ENCODE measurements at regions not wholly inside any gene's neighbourhood (a gene's known extent, or its start where the extent isn't known, plus 50 kb on each side); places are given as distances from the start of the nearest gene placed in this dataset.

DNA sequence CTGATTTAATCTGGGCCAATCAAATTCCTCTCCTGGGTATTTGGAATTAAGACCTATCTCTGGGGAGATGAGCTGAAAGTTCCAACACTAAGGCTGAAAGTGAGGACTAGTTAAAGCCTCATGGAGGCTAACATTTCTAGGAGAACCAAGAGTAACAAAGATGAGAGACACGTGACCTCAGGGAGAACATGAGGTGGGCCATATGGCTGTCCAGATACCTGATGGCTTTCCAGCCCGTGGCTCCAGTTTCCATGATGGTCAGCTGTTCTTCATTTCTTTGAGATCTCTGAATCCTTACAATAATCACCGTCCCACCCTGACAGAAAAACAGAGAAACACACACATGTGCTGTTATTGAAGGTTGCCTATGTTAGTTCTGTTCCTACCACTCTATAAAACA lies 66.1 kb downstream of the LEPR start:
- H3K9me3 Mint-ChIP-seq: no peaks in the 10 kb centered on the region
- no peaks in the 10 kb centered on the region for H3K4me1 Mint-ChIP-seq (ENCODE audit: low read depth)
- intact Hi-C loops (cut with micrococcal nuclease): no loop called here
- H3K36me3 Mint-ChIP-seq (ENCODE audit: low read depth): no peaks in the 10 kb centered on the region
- peaks cover 4% of the 10 kb centered on the region for H3K27me3 Mint-ChIP-seq (ENCODE audit: insufficient read depth)
- DNase-seq (ENCODE audit: low spot score): no peak
- no peak overlapping the region for H3K4me3 Mint-ChIP-seq
- no peak overlapping the region for H3K27ac Mint-ChIP-seq

GRCh38 chr1:65489481-65489880 lies 69.0 kb downstream of the LEPR start:
- intact Hi-C loops (cut with micrococcal nuclease): no loop called here
- no peak for DNase-seq (ENCODE audit: low spot score)

GRCh38 chr1:65490231-65491009 lies 70.0 kb downstream of the LEPR start:
- H3K27ac Mint-ChIP-seq: no peak overlapping the region
- no peak for DNase-seq (ENCODE audit: low spot score)
- no peaks in the 10 kb centered on the region for H3K9me3 Mint-ChIP-seq
- H3K36me3 Mint-ChIP-seq (ENCODE audit: low read depth): no peaks in the 10 kb centered on the region
- intact Hi-C loops (cut with micrococcal nuclease): no loop called here
- H3K27me3 Mint-ChIP-seq (ENCODE audit: insufficient read depth): peaks cover 6% of the 10 kb centered on the region
- no peaks in the 10 kb centered on the region for H3K4me1 Mint-ChIP-seq (ENCODE audit: low read depth)
- no peak overlapping the region for H3K4me3 Mint-ChIP-seq

More at GRCh38 chr1:65489481-65489880, 69.0 kb downstream of the LEPR start:
- H3K27me3 Mint-ChIP-seq (ENCODE audit: insufficient read depth): peaks cover 6% of the 10 kb centered on the region
- H3K4me1 Mint-ChIP-seq (ENCODE audit: low read depth): no peaks in the 10 kb centered on the region
- H3K9me3 Mint-ChIP-seq: no peaks in the 10 kb centered on the region
- no peaks in the 10 kb centered on the region for H3K36me3 Mint-ChIP-seq (ENCODE audit: low read depth)
- H3K4me3 Mint-ChIP-seq: no peak overlapping the region
- no peak overlapping the region for H3K27ac Mint-ChIP-seq

GRCh38 chr1:65491472-65491871 lies 71.0 kb downstream of the LEPR start:
- no peak overlapping the region for H3K27ac Mint-ChIP-seq
- H3K36me3 Mint-ChIP-seq (ENCODE audit: low read depth): no peaks in the 10 kb centered on the region
- H3K27me3 Mint-ChIP-seq (ENCODE audit: insufficient read depth): peaks cover 6% of the 10 kb centered on the region
- no peak overlapping the region for H3K4me3 Mint-ChIP-seq
- intact Hi-C loops (cut with micrococcal nuclease): no loop called here
- no peak for DNase-seq (ENCODE audit: low spot score)
- H3K4me1 Mint-ChIP-seq (ENCODE audit: low read depth): no peaks in the 10 kb centered on the region
- no peaks in the 10 kb centered on the region for H3K9me3 Mint-ChIP-seq

DNA sequence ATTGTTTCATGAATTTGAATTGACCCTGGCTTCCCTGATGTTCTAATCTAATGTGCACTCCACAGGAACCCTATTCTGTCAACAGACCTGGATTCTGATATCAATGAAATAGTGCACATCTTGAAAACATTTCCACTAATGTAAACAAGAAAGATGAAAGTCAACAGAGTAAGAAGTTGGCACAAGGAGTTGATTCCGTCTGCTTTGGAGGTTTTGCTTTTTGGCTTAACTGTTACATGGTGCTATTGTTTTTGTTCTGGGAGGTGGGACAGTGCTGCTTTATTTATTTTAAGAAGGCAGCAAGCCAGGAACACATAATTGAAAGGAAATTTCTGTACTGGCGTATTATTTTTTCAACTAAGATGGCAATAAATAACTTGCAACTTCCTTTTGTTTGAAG lies 73.3 kb downstream of the LEPR start:
- no peak overlapping the region for H3K4me3 Mint-ChIP-seq
- no peaks in the 10 kb centered on the region for H3K9me3 Mint-ChIP-seq
- H3K27me3 Mint-ChIP-seq (ENCODE audit: insufficient read depth): peaks cover 4% of the 10 kb centered on the region
- intact Hi-C loops (cut with micrococcal nuclease): no loop called here
- H3K4me1 Mint-ChIP-seq (ENCODE audit: low read depth): no peaks in the 10 kb centered on the region
- no peak overlapping the region for H3K27ac Mint-ChIP-seq
- no peaks in the 10 kb centered on the region for H3K36me3 Mint-ChIP-seq (ENCODE audit: low read depth)
- no peak for DNase-seq (ENCODE audit: low spot score)

- intact Hi-C loops (cut with micrococcal nuclease): no loop called here
- Mint-ChIP-seq H3K27me3 (ENCODE audit: insufficient read depth) (peaks cover 4% of the 10 kb centered on the region), H3K36me3 (ENCODE audit: low read depth) (no peaks in the 10 kb centered on the region), H3K27ac (no peak overlapping the region), H3K9me3 (no peaks in the 10 kb centered on the region), H3K4me3 (no peak overlapping the region), H3K4me1 (ENCODE audit: low read depth) (no peaks in the 10 kb centered on the region)
- DNase-seq (ENCODE audit: low spot score): no peak
Observed at GRCh38 chr1:65494671-65495070, 74.2 kb downstream of the LEPR start.

DNA sequence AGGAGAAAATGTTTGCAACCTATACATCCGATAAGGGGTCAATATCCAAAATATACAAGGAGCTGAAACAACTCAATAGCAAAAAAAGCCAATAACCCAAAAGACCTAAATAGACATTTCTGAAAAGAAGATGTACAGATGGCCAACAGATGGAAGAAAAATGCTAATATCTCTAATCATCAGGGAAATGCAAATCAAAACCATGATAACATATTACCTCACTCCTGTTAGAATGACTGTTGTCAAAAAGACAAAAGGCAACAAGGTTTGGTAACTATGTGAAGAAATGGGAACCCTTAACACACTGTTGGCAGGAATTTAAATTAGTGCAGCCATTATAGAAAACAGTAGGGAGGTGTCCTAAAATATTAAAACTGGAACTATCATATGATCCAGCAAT lies 74.7 kb downstream of the LEPR start:
- intact Hi-C loops (cut with micrococcal nuclease): no loop called here

DNA sequence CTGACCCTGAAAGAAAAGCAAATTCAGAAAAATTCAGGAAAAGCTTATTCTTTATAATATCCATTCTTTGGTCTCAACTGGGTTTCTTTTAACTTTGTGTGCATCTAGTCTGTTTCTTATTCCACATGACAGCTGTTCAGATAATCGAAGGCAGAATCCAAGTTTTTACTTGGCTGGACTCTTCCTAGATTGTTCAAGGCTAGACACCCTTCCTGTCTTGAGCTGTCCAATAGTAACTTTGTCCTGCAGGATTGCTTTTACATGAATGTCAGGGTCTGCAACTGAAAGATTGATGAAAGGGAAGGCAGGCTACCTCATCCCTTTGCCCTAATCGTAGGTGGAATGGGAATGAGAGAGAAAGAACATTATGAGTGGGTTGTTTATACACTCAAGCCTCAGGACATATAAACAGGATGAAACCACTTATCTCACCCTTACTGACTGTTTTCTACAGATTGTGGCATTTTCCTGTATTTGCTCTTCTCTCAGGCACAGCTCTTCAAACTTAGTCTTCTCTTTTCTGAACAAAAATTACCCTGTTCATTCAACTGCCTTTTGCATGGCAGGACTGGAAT lies 76.9 kb downstream of the LEPR start:
- intact Hi-C loops (cut with micrococcal nuclease): no loop called here
- Mint-ChIP-seq H3K4me3 (no peak overlapping the region), H3K27ac (no peak overlapping the region), H3K27me3 (ENCODE audit: insufficient read depth) (no peaks in the 10 kb centered on the region), H3K36me3 (ENCODE audit: low read depth) (no peaks in the 10 kb centered on the region), H3K4me1 (ENCODE audit: low read depth) (no peaks in the 10 kb centered on the region), H3K9me3 (no peaks in the 10 kb centered on the region)
- no peak for DNase-seq (ENCODE audit: low spot score)

More for the DNA sequence above, 74.7 kb downstream of the LEPR start:
- no peak for DNase-seq (ENCODE audit: low spot score)
- Mint-ChIP-seq H3K4me1 (ENCODE audit: low read depth) (no peaks in the 10 kb centered on the region), H3K36me3 (ENCODE audit: low read depth) (no peaks in the 10 kb centered on the region), H3K4me3 (no peak overlapping the region), H3K27me3 (ENCODE audit: insufficient read depth) (peaks cover 4% of the 10 kb centered on the region), H3K9me3 (no peaks in the 10 kb centered on the region), H3K27ac (no peak overlapping the region)

GRCh38 chr1:65503427-65503826 lies 83.0 kb downstream of the LEPR start:
- Mint-ChIP-seq H3K27me3 (ENCODE audit: insufficient read depth) (no peaks in the 10 kb centered on the region), H3K36me3 (ENCODE audit: low read depth) (no peaks in the 10 kb centered on the region), H3K4me3 (no peak overlapping the region), H3K4me1 (ENCODE audit: low read depth) (no peaks in the 10 kb centered on the region), H3K9me3 (no peaks in the 10 kb centered on the region), H3K27ac (no peak overlapping the region)
- DNase-seq (ENCODE audit: low spot score): no peak
- intact Hi-C loops (cut with micrococcal nuclease): no loop called here

DNA sequence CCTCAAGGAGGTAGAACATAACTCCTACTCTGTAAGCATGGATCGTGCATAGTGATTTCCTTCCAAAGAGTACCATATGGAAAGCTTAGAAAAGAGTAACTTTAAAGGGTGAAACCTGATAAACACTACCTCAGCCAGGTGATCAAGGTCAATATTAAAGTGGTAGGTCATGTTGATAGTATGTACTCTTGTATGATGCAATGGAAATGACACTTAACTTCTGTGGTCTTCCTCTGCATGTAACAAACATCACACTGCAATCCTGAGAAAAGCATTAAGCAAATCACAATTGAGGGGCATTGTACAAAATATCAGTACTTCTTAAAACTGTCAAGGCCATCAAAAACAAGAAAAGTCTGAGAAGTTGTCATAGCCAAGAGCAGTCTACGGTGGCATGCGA lies 83.8 kb downstream of the LEPR start:
- Mint-ChIP-seq H3K27me3 (ENCODE audit: insufficient read depth) (no peaks in the 10 kb centered on the region), H3K4me1 (ENCODE audit: low read depth) (no peaks in the 10 kb centered on the region), H3K36me3 (ENCODE audit: low read depth) (no peaks in the 10 kb centered on the region), H3K4me3 (no peak overlapping the region), H3K9me3 (no peaks in the 10 kb centered on the region), H3K27ac (no peak overlapping the region)
- DNase-seq (ENCODE audit: low spot score): no peak
- intact Hi-C loops (cut with micrococcal nuclease): no loop called here

DNA sequence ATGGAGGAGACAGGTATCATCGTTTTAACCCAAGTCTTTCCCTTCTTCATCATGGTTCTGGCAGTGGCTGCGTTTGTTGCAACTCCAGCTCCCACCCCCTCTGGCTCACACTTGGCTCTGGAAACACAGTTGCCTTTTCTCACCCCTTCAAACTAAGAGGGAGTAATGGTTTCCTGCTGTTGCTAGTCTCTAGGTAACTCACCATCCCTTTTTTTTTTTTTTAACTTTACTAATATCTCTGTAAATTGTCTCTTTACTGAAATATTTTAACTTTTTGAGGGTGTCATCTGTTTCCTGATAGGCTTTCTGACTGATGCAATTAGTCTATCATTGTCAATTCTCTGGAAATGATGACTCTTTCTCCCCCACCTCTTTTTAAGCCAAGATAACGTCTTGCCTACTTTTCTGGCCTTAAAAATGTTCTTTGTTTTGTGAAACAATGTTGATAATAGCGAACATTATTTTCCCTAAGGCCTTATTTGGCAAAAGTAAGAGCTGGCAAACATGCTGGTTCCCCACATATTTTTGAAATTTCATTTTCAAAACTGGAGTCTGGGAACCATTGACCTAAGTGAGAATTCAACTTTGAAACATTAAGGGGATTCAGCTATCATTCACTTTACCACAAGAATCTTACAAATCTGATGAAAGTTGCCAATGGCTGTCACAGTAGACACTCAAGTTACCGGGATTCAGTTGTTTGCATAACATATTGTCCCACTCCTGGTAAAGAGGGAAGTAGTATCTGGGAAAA lies 85.3 kb downstream of the LEPR start:
- H3K27ac Mint-ChIP-seq: no peak overlapping the region
- no peaks in the 10 kb centered on the region for H3K36me3 Mint-ChIP-seq (ENCODE audit: low read depth)
- no peaks in the 10 kb centered on the region for H3K9me3 Mint-ChIP-seq
- H3K4me3 Mint-ChIP-seq: no peak overlapping the region
- intact Hi-C loops (cut with micrococcal nuclease): no loop called here
- H3K27me3 Mint-ChIP-seq (ENCODE audit: insufficient read depth): no peaks in the 10 kb centered on the region
- DNase-seq (ENCODE audit: low spot score): no peak
- H3K4me1 Mint-ChIP-seq (ENCODE audit: low read depth): no peaks in the 10 kb centered on the region

- no peaks in the 10 kb centered on the region for H3K27me3 Mint-ChIP-seq (ENCODE audit: insufficient read depth)
- no peak overlapping the region for H3K4me3 Mint-ChIP-seq
- no peaks in the 10 kb centered on the region for H3K4me1 Mint-ChIP-seq (ENCODE audit: low read depth)
- H3K27ac Mint-ChIP-seq: no peak overlapping the region
- H3K9me3 Mint-ChIP-seq: no peaks in the 10 kb centered on the region
- H3K36me3 Mint-ChIP-seq (ENCODE audit: low read depth): no peaks in the 10 kb centered on the region
- DNase-seq (ENCODE audit: low spot score): no peak
- intact Hi-C loops (cut with micrococcal nuclease): no loop called here
Observed at GRCh38 chr1:65508051-65508450, 87.6 kb downstream of the LEPR start.

DNA sequence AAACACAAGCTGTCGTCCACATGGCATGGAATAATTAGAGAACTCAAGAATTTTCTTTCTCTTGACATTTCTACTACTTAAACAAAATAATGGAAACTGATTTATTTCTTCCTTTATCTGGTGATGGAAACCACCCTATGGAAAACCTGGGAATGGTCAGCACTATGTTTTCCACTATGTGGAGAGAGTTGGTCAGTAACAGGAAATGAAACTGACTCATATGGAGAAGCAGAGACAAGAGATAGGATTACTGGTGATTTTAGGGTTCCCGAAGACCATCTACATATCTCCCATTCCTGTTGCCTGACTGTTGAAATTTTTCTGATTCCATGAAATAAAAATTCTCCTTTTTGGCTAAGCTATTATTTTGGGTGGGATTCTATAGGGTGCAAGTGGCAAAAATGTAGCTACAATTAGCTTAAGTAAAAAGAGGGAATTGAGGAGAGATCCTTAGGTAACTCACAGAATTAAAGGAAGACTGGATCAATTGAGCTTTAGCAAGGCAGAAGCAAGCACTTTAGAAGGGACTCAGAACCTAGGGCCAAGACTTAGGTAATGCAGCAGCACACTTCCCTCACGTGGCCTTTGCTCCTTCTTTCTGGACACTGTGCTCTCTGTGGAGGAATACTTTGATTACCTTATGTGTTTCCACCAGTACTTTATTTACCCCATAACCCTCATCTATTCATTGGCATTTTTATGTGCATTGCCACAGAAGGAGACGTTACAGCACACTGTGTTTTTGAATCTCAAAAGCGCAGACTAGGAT lies 89.6 kb downstream of the LEPR start:
- Mint-ChIP-seq H3K36me3 (ENCODE audit: low read depth) (no peaks in the 10 kb centered on the region), H3K9me3 (no peaks in the 10 kb centered on the region), H3K4me3 (no peak overlapping the region), H3K27me3 (ENCODE audit: insufficient read depth) (no peaks in the 10 kb centered on the region), H3K4me1 (ENCODE audit: low read depth) (no peaks in the 10 kb centered on the region), H3K27ac (no peak overlapping the region)
- DNase-seq (ENCODE audit: low spot score): no peak
- intact Hi-C loops (cut with micrococcal nuclease): no loop called here
